Endodermal cell (in vitro differentiated cells): ENCODE measurements at regions not wholly inside any gene's neighbourhood (a gene's known extent, or its start where the extent isn't known, plus 50 kb on each side); places are given as distances from the start of the nearest gene placed in this dataset.

ENCODE experiments used
- DNase-seq: peaks from one replicate; pipeline ENCODE4 v3.0.0-alpha.2; 2017
- H3K27ac ChIP-seq: 2 replicates; pipeline ENCODE4 v1.5.1; 2013; ENCODE audit warnings: mild to moderate bottlenecking, low read depth, low read length, moderate library complexity
- H3K27me3 ChIP-seq: 2 replicates; pipeline ENCODE4 v1.6.1; 2013; ENCODE audit warnings: mild to moderate bottlenecking, low read length, moderate library complexity; ENCODE audit not compliant: insufficient read depth, control insufficient read depth, poor library complexity, severe bottlenecking
- H3K36me3 ChIP-seq: 2 replicates; pipeline ENCODE4 v1.7.0; 2013; ENCODE audit warnings: mild to moderate bottlenecking, low read length, moderate library complexity; ENCODE audit not compliant: control insufficient read depth, insufficient read depth
- H3K4me1 ChIP-seq: one replicate; pipeline ENCODE4 v1.7.0; 2013; ENCODE audit warnings: low read length; ENCODE audit not compliant: control insufficient read depth, insufficient read depth
- H3K4me3 ChIP-seq: 2 replicates; pipeline ENCODE4 v1.5.1; 2013; ENCODE audit warnings: mild to moderate bottlenecking, low read length, moderate library complexity
- H3K9ac ChIP-seq: 2 replicates; pipeline ENCODE4 v1.6.1; 2013; ENCODE audit warnings: mild to moderate bottlenecking, low read length, moderate library complexity; ENCODE audit not compliant: poor library complexity, severe bottlenecking; ENCODE audit errors: extremely low read depth
- H3K9me3 ChIP-seq: 2 replicates; pipeline ENCODE4 v1.6.1; 2013; ENCODE audit warnings: mild to moderate bottlenecking, low read length, moderate library complexity; ENCODE audit not compliant: control insufficient read depth
- H3K27ac Mint-ChIP-seq: 2 replicates; pipeline ENCODE4 v1.8.0; 2020; ENCODE audit warnings: mixed read lengths
- H3K27me3 Mint-ChIP-seq: 2 replicates; pipeline ENCODE4 v1.8.0; 2021; ENCODE audit warnings: mild to moderate bottlenecking, mixed read lengths; ENCODE audit not compliant: insufficient read depth
- H3K36me3 Mint-ChIP-seq: 2 replicates; pipeline ENCODE4 v1.8.0; 2020; ENCODE audit warnings: low read depth, mixed read lengths
- H3K4me1 Mint-ChIP-seq: 2 replicates; pipeline ENCODE4 v1.8.0; 2020; ENCODE audit warnings: mixed read lengths
- H3K4me3 Mint-ChIP-seq: 2 replicates; pipeline ENCODE4 v1.8.0; 2020; ENCODE audit warnings: mild to moderate bottlenecking, moderate library complexity, mixed read lengths
- H3K9me3 Mint-ChIP-seq: 2 replicates; pipeline ENCODE4 v1.8.0; 2020; ENCODE audit warnings: mild to moderate bottlenecking, mixed read lengths
- CTCF ChIP-seq: fragments of 200-600 bp; sonication (generic); conservative IDR thresholded peaks from 2 replicates; pipeline ENCODE4 v1.5.0; 2021; ENCODE audit warnings: antibody characterized with exemption, mild to moderate bottlenecking
- WGBS, 2 experiments: methylation state at CpG; one replicate each; pipeline versions ENCODE4 v1.1.5 to v1.1.7; 2013; ENCODE audit warnings: missing lambda C conversion rate in 2 of 2, mixed read lengths in 1 of 2; ENCODE audit not compliant: insufficient coverage in 1 of 2, insufficient read length in 1 of 2; 5-methylcytosine and 5-hydroxymethylcytosine counted together

GRCh38 chr2:151171186-151171585, 90.5 kb downstream of the RBM43 start:
- Mint-ChIP-seq H3K9me3 (no peaks in the 10 kb centered on the region), H3K4me1 (no peaks in the 10 kb centered on the region), H3K27ac (no peak overlapping the region), H3K4me3 (no peak overlapping the region), H3K36me3 (no peaks in the 10 kb centered on the region), H3K27me3 (no peaks in the 10 kb centered on the region)
- no peak for TF ChIP-seq CTCF
- H3K27ac ChIP-seq, result no peak overlapping the region
- H3K4me3 ChIP-seq, result no peak overlapping the region
- DNase-seq, result no peak
- no peak overlapping the region for H3K9ac ChIP-seq
- WGBS, 2 experiments, result 100% methylated on average over 2 of the region's 2 CpGs; no CpG with 5 or more reads in 1 of the 2 experiments
- no peaks in the 10 kb centered on the region for H3K27me3 ChIP-seq
- H3K36me3 ChIP-seq, result no peaks in the 10 kb centered on the region
- H3K4me1 ChIP-seq, result no peaks in the 10 kb centered on the region
- no peaks in the 10 kb centered on the region for H3K9me3 ChIP-seq

- peaks cover 2% of the 10 kb centered on the region for H3K4me1 Mint-ChIP-seq
- H3K4me3 ChIP-seq, result no peak overlapping the region
These were observed 95.3 kb downstream of the RBM43 start for GRCh38 chr2:151166410-151166809.

GRCh38 chr2:151165105-151165684, 96.5 kb downstream of the RBM43 start:
- Histone ChIP-seq H3K4me1 (no peaks in the 10 kb centered on the region), H3K4me3 (no peak overlapping the region), H3K36me3 (no peaks in the 10 kb centered on the region), H3K9me3 (no peaks in the 10 kb centered on the region), H3K27ac (peak overlapping the region; percentile 92), H3K27me3 (no peaks in the 10 kb centered on the region), H3K9ac (no peak overlapping the region)
- Mint-ChIP-seq H3K4me1 (peaks cover 3% of the 10 kb centered on the region), H3K27me3 (no peaks in the 10 kb centered on the region), H3K9me3 (no peaks in the 10 kb centered on the region), H3K27ac (no peak overlapping the region), H3K36me3 (no peaks in the 10 kb centered on the region), H3K4me3 (no peak overlapping the region)
- WGBS, 2 experiments, result 86 to 92% methylated on average over 1 to 4 of the region's 5 CpGs
- TF ChIP-seq CTCF, result no peak
- no peak for DNase-seq

More at GRCh38 chr2:151166410-151166809, 95.3 kb downstream of the RBM43 start:
- no peaks in the 10 kb centered on the region for H3K4me1 ChIP-seq
- no peak for TF ChIP-seq CTCF
- H3K9me3 ChIP-seq, result no peaks in the 10 kb centered on the region
- WGBS, 2 experiments, result 92 to 100% methylated on average over 3 to 5 of the region's 5 CpGs
- Mint-ChIP-seq H3K27ac (no peak overlapping the region), H3K9me3 (no peaks in the 10 kb centered on the region), H3K36me3 (no peaks in the 10 kb centered on the region), H3K27me3 (no peaks in the 10 kb centered on the region), H3K4me3 (no peak overlapping the region)
- H3K27ac ChIP-seq, result no peak overlapping the region
- H3K9ac ChIP-seq, result no peak overlapping the region
- no peaks in the 10 kb centered on the region for H3K36me3 ChIP-seq
- no peaks in the 10 kb centered on the region for H3K27me3 ChIP-seq
- no peak for DNase-seq
